Liver (tissue), 8 donors: ENCODE measurements at regions not wholly inside any gene's neighbourhood (a gene's known extent, or its start where the extent isn't known, plus 50 kb on each side); places are given as distances from the start of the nearest gene placed in this dataset.

Experiments used
- DNase-seq: peaks from one replicate; pipeline ENCODE4 v3.0.0-alpha.2; 2017; ENCODE audit warnings: low spot score
- H3K27ac ChIP-seq, 2 donors: one replicate each; pipeline ENCODE4 v1.7.0; 2013; ENCODE audit warnings: inconsistent platforms in 2 of 2, low read length in 2 of 2, control low read depth in 1 of 2, low read depth in 1 of 2, mild to moderate bottlenecking in 1 of 2
- H3K27me3 ChIP-seq, 4 donors: one replicate each; pipeline versions ENCODE4 v1.6.1 to v1.7.0; 2013; ENCODE audit warnings: low read length in 3 of 4, inconsistent platforms in 1 of 4, mild to moderate bottlenecking in 1 of 4, moderate library complexity in 1 of 4; ENCODE audit not compliant: control insufficient read depth in 4 of 4, insufficient read depth in 4 of 4
- H3K36me3 ChIP-seq, 4 donors: one replicate each; pipeline versions ENCODE4 v1.6.1 to v1.7.0; 2013; ENCODE audit warnings: low read length in 3 of 4, mild to moderate bottlenecking in 3 of 4, low read depth in 1 of 4, moderate library complexity in 1 of 4; ENCODE audit not compliant: control insufficient read depth in 4 of 4, insufficient read depth in 3 of 4
- H3K4me1 ChIP-seq, 4 donors: one replicate each; pipeline versions ENCODE4 v1.6.1 to v1.7.0; 2013; ENCODE audit warnings: low read length in 3 of 4, mild to moderate bottlenecking in 3 of 4, moderate library complexity in 1 of 4; ENCODE audit not compliant: control insufficient read depth in 4 of 4, insufficient read depth in 4 of 4
- H3K4me3 ChIP-seq, 3 donors: one replicate each; pipeline versions ENCODE4 v1.6.1 to v1.7.0; 2013; ENCODE audit warnings: low read length in 3 of 3, control low read depth in 1 of 3, low read depth in 1 of 3, mild to moderate bottlenecking in 1 of 3
- H3K9ac ChIP-seq, 2 donors: one replicate each; pipeline ENCODE4 v1.7.0; 2013; ENCODE audit warnings: low read length in 2 of 2, mild to moderate bottlenecking in 2 of 2, moderate library complexity in 2 of 2, control low read depth in 1 of 2, low read depth in 1 of 2
- H3K9me3 ChIP-seq, 4 donors: one replicate each; pipeline versions ENCODE4 v1.6.1 to v1.7.0; 2013; ENCODE audit warnings: low read length in 3 of 4; ENCODE audit not compliant: control insufficient read depth in 4 of 4
- ATF3 ChIP-seq: IDR thresholded peaks from 2 replicates; pipeline ENCODE4 v1.6.1; 2016; ENCODE audit warnings: antibody characterized with exemption
- CTCF ChIP-seq: fragments of 150-350 bp; IDR thresholded peaks from 2 replicates; pipeline ENCODE4 v1.5.1; 2017; ENCODE audit warnings: improper control_type of control experiment, low read depth, low read length; ENCODE audit not compliant: missing input control
- EGR1 ChIP-seq, 2 donors: IDR thresholded peaks; 2 replicates each; pipeline ENCODE4 v1.6.1; 2016 to 2018; ENCODE audit warnings: antibody characterized with exemption in 2 of 2, low read depth in 2 of 2
- FOXA1 ChIP-seq: IDR thresholded peaks from 2 replicates; pipeline ENCODE4 v1.6.1; 2016; ENCODE audit warnings: antibody characterized with exemption
- GABPA ChIP-seq, 2 donors: IDR thresholded peaks in 1 of 2; conservative IDR thresholded peaks in 1 of 2; 2 replicates each; pipeline ENCODE4 v1.6.1; 2016; ENCODE audit warnings: antibody characterized with exemption in 2 of 2, mild to moderate bottlenecking in 1 of 2, moderate library complexity in 1 of 2
- HNF4A ChIP-seq, 2 donors: conservative IDR thresholded peaks; 2 replicates each; pipeline ENCODE4 v1.6.1; 2016; ENCODE audit warnings: antibody characterized with exemption in 2 of 2, mild to moderate bottlenecking in 2 of 2
- HNF4G ChIP-seq: IDR thresholded peaks from 2 replicates; pipeline ENCODE4 v1.6.1; 2016; ENCODE audit warnings: antibody characterized with exemption
- JUND ChIP-seq, 2 donors: IDR thresholded peaks; 2 replicates each; pipeline ENCODE4 v1.6.1; 2016; ENCODE audit warnings: antibody characterized with exemption in 2 of 2
- MAX ChIP-seq: IDR thresholded peaks from 2 replicates; pipeline ENCODE4 v1.6.1; 2016; ENCODE audit warnings: antibody characterized with exemption
- NR2F2 ChIP-seq: IDR thresholded peaks from 2 replicates; pipeline ENCODE4 v1.6.1; 2016; ENCODE audit warnings: antibody characterized with exemption
- RAD21 ChIP-seq, 2 donors: IDR thresholded peaks; 2 replicates each; pipeline ENCODE4 v1.6.1; 2016; ENCODE audit warnings: antibody characterized with exemption in 2 of 2, mild to moderate bottlenecking in 2 of 2
- REST ChIP-seq: IDR thresholded peaks from 2 replicates; pipeline ENCODE4 v1.6.1; 2016; ENCODE audit warnings: antibody characterized with exemption, mild to moderate bottlenecking
- RXRA ChIP-seq, 2 donors: IDR thresholded peaks; 2 replicates each; pipeline ENCODE4 v1.6.1; 2017 to 2018; ENCODE audit warnings: antibody characterized with exemption in 2 of 2, mild to moderate bottlenecking in 1 of 2
- SP1 ChIP-seq: IDR thresholded peaks from 2 replicates; pipeline ENCODE4 v1.6.1; 2018; ENCODE audit warnings: antibody characterized with exemption, mild to moderate bottlenecking
- TAF1 ChIP-seq: conservative IDR thresholded peaks from 2 replicates; pipeline ENCODE4 v1.6.1; 2016; ENCODE audit warnings: antibody characterized with exemption, mild to moderate bottlenecking
- YY1 ChIP-seq: IDR thresholded peaks from 2 replicates; pipeline ENCODE4 v1.6.1; 2016; ENCODE audit warnings: antibody characterized with exemption, mild to moderate bottlenecking
- ZBTB33 ChIP-seq: IDR thresholded peaks from 2 replicates; pipeline ENCODE4 v1.6.1; 2016; ENCODE audit warnings: antibody characterized with exemption
- WGBS: extraction: QIAGEN DNeasy Blood & Tissue Kit; methylation state at CpG from one replicate; pipeline ENCODE4 v1.1.7; 2013; 5-methylcytosine and 5-hydroxymethylcytosine counted together
- donor health status: healthy.
- donor health status: healthy.
- donor health status: healthy.
- donor health status: healthy.
- donor health status: healthy.

GRCh38 chr4:71847300-71847699 lies 63.4 kb upstream of the GC start (continued):
- no peak for TF ChIP-seq REST
- TF ChIP-seq HNF4G: no peak
- TF ChIP-seq JUND (IDR thresholded peaks at IDR 0.05): no peak

- H3K9me3 ChIP-seq: no peaks in the 10 kb centered on the region
- no peak overlapping the region for H3K9ac ChIP-seq
- H3K4me3 ChIP-seq: no peak overlapping the region
- no peaks in the 10 kb centered on the region for H3K36me3 ChIP-seq
- no peak overlapping the region for H3K27ac ChIP-seq
- no peaks in the 10 kb centered on the region for H3K4me1 ChIP-seq
- H3K27me3 ChIP-seq: no peaks in the 10 kb centered on the region
- TF ChIP-seq TAF1: no peak
- TF ChIP-seq SP1: no peak
- TF ChIP-seq REST: no peak
- TF ChIP-seq RAD21 (IDR thresholded peaks at IDR 0.05): no peak
- DNase-seq: no peak
- WGBS: 66% methylated on average over 1 of the region's 1 CpG
Measured at GRCh38 chr4:71855944-71856343, 72.1 kb upstream of the GC start.

GRCh38 chr4:71857713-71858451 lies 74.0 kb upstream of the GC start:
- 61% methylated on average over 9 of the region's 9 CpGs for WGBS
- Histone ChIP-seq H3K9ac (no peak overlapping the region), H3K4me3 (no peak overlapping the region), H3K27me3 (no peaks in the 10 kb centered on the region), H3K9me3 (no peaks in the 10 kb centered on the region), H3K36me3 (no peaks in the 10 kb centered on the region), H3K27ac (no peak overlapping the region), H3K4me1 (no peaks in the 10 kb centered on the region)
- no peak for DNase-seq
- TF ChIP-seq JUND (IDR thresholded peaks at IDR 0.05) (no peak), FOXA1 (no peak), RXRA (IDR thresholded peaks at IDR 0.05) (no peak), CTCF (no peak), EGR1 (IDR thresholded peaks at IDR 0.05; ENCODE audit: low read depth in 2 of 2) (no peak), NR2F2 (no peak), YY1 (no peak), GABPA (IDR thresholded peaks at IDR 0.05 in 1 of 2, conservative IDR thresholded peaks at IDR 0.05 in 1 of 2) (no peak), MAX (no peak), ATF3 (no peak), ZBTB33 (no peak), HNF4G (no peak), HNF4A (conservative IDR thresholded peaks at IDR 0.05) (no peak)
